ENCODE measurements at regions not wholly inside any gene's neighbourhood (a gene's known extent, or its start where the extent isn't known, plus 50 kb on each side); places are given as distances from the start of the nearest gene placed in this dataset.
"Not testable (repeated sequence)": the region's sequence is repeated elsewhere in the genome, so short reads cannot be mapped to it uniquely, and the experiment has no call there.

DNA sequence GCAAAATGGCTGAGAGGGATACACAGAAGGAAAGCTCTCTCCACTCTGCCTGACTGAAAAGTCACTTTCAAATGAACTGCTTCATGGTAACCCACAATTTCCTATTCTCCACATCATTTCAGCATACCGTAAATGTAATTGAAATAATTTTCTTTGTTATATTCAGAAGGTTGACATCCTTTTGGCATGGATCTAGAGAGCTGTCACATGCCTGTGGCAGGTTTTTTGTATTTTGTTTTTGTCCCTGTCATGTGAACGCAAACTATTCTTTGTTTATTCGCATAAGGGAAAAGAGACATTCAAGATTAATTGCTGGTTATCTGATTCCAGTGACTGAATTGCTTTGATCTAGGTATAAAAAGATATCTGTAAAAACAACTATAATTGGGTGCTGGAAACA lies 1808.1 kb downstream of the NCAM2 start:
- DNase-seq, result no peak

DNA sequence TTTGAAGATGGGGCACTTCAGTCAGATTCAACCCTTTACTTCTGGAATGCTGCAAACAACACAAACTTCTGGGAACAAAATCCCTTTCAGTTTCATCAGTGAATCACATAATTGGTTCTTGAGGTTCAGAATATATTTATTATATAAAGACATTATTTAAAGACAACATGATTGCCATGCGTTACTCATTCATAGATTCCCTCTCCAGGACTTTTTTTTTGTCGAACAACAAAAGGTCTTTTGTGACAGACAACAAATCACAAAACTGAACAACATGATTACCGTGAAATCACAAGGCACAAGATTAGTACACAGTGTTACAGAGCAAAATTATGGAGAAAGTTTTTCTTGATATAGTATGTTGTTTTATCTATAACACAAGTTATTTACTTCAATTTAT lies 1815.0 kb downstream of the NCAM2 start:
- DNase-seq, result no peak

GRCh38 chr21:22818681-22819485 lies 1820.7 kb downstream of the NCAM2 start:
- DNase-seq, result not testable (repeated sequence)

DNA sequence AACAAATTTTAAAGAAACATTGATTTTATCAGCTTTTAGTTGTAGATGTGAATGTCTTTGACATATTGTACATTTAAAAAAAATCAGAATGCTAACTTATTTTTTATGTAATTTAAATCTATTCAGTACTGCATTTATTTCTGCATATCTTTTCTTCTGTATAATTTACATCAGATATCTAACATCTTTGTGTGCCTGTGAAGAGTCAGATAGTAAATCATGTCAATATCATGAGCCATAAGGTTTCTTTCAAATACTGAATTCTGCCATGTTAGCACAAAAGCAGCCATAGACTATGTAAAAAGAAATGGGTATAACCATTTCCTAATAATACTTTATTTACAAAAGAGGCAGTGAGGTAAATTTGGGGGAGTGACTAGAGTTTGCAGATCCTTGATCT lies 1829.2 kb downstream of the NCAM2 start:
- no peak for DNase-seq

- DNase-seq, result no peak
These were observed 1844.7 kb downstream of the NCAM2 start for GRCh38 chr21:22842875-22843274.

GRCh38 chr21:22855581-22855980 lies 1857.4 kb downstream of the NCAM2 start:
- no peak for DNase-seq

- no peak for DNase-seq
These were observed 1873.5 kb downstream of the NCAM2 start for GRCh38 chr21:22871692-22872091.

DNA sequence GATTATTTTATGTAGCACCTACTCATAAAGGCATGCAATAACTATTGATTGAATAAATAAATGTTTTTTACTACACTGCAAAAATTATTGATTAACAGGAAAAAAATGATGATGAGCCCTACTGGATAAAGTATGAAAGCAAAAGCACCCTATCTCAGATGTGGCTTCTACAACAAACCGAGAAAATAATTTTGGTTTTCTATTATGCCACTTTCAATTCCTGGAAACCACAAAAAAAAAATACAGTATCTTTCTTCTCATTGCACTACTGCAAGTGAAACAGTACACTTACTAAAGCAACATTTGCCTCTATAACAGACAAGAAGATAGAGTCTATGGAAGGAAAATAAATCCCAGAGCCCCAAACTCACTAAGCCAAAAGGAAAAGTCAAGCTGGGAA lies 1882.4 kb downstream of the NCAM2 start:
- no peak for DNase-seq

GRCh38 chr21:22881131-22881530 lies 1882.9 kb downstream of the NCAM2 start:
- DNase-seq, result no peak

GRCh38 chr21:22885079-22885478 lies 1886.9 kb downstream of the NCAM2 start:
- DNase-seq, result no peak

DNA sequence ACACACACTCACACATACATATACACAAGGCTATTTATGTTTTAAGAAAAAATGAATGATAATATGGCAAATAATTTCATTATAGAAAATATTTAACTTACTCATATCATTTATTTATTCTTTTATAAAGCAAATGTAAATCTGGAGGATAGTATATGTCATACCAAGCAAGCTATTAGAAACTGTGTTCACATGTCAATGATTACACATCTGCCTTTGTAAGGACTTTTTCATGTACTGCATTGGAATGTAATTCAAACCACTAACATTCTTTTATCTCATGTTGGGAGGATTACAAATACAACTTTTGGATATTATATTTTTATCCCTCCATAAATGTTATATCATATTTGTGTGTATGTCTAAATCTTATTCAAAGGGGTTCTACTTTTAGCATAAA lies 1887.4 kb downstream of the NCAM2 start:
- DNase-seq, result no peak

- no peak for DNase-seq
These were observed 1891.2 kb downstream of the NCAM2 start for GRCh38 chr21:22889445-22889844.

DNA sequence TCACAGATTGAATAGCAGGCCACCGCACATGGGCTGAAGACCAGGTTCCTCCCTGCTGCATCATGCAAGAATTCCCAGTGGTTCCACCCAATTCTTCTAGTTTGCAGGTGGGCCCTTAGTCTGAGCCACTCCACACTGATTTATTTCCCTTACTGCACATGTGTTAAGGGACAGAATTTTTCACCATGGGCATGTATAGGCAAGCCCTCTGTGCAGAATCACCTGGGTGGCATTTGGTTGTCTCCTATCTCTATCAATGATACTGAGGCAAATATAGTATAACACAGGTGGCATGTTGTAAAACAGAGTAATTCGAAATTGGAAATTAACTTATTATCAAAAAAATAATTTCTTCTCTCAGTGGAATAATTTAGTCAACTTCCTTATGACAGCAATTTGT lies 1892.4 kb downstream of the NCAM2 start:
- no peak for DNase-seq

GRCh38 chr21:22892028-22892427 lies 1893.8 kb downstream of the NCAM2 start:
- DNase-seq, result no peak

DNA sequence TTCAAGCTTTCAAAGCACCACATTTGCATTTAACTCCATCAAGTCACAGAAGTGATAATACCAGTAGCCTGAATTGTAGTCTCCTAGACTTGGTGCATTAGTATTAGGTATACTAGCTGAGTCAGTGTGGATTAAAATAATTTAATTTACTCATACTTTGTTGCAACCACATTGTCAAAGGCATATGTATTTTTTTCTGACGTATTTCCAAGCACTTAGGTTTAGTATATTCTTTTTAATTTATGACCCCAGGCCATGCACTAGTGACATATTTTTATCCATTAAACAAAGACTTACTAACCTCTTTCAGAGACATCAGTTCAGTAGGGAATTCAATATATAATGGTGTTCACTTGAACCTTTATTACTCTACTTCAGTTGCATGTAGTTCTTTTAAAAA lies 1894.5 kb downstream of the NCAM2 start:
- no peak for DNase-seq

DNA sequence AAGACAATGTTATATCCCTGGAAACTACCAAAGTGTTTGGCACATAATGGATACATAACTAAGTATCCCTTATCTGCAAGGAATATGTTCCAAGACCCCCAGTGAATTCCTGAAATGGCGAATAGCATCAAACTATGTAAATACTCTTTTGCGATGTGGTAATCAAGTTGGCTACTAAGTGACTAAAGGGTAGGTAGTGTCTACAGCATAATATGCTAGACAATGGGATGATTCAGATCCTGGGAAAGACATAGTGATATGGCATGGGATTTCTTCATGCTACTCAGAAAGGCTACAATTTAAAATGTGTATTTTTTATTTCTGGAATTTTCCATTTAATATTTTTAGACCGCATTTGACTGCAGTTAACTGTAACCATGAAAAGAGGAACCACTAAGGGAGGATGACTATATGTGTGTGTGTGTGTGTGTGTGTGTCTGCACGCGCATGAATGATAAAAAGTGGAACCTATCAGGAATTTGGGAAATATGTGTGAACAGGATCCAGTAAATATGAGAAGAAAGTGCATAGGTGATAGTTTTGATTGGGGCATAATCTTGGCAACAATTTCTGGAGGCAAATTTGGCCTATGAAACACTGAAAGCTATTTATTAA lies 1899.9 kb downstream of the NCAM2 start:
- DNase-seq, result no peak

GRCh38 chr21:22900490-22900889 lies 1902.3 kb downstream of the NCAM2 start:
- DNase-seq, result no peak

- DNase-seq, result no peak
These were observed 1905.6 kb downstream of the NCAM2 start for GRCh38 chr21:22903851-22904250.

- no peak for DNase-seq
These were observed 1906.2 kb downstream of the NCAM2 start for GRCh38 chr21:22904385-22904784.

DNA sequence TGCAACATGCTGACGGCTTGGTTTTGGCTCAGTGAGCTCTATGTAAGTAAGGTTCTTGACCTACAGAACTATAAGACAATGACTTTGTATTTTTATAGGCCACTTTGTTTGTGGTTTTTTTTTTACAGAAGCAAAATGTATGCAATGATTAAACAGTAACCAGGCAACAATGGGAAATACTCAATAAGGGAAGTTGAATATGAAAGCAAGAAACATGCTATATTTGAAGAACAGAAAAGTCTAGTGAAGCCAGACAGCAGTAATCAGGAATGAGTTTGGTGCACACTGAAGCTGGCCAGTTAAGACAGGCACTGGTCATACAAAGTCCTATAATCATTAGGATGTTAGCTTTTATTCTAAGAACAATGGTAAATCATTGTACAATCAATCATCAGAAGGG lies 1926.8 kb downstream of the NCAM2 start:
- no peak for DNase-seq

- DNase-seq, result no peak
These were observed 1929.3 kb downstream of the NCAM2 start for GRCh38 chr21:22927469-22927868.

DNA sequence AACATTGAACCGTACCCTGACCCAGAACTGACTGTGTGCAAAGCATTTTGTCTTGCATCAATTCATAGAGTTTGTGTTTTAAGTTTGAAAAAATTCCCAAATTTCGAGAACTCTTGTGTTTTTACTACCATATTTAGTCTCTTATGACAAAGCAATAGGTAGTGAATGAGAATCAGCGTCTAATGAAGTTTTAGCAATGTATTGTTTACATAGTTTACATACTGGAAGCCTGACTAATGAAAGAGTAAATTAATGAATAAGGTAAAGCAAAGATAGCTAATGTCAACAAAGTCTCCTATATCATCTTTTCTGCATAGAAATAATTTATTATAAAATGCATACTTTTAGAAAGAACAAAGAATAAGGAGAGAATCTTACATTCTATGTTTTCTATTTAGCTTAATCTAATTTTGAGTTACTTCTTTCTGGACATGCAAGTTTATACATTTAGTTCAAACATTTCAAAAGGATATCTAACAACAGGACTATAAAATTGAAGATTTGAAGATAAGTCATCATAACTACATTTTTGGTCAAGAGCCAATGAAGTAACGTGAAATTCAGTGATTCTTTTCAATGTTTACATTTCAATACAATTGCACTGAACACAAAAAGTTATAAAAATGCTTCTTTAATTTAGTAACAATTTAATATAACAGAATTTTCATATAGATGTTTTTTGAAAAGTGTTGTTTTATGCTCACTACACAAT lies 1943.7 kb downstream of the NCAM2 start:
- DNase-seq, result no peak

DNA sequence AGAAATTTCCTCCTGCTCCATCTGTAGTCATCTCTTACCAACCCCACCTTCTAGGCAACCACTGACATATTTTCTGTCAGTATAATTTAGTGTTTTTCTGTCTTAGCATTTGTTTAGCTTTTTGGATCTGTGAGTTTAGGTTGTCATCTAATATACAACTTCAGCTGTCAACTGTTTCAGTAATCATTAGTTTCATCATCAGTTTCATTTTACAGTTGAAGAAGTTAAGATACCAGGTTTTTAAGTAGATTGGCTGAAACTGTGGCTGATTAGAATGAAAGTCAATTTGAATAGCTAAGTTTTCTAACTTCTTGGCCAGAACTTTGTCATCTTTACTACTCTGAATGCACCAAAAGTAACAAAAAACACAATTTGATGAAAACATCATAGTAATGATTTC lies 1957.3 kb downstream of the NCAM2 start:
- no peak for DNase-seq

GRCh38 chr21:22961258-22961657 lies 1963.0 kb downstream of the NCAM2 start:
- DNase-seq, result no peak

All from GF-D8 (cell line).